ENCODE measurements at regions not wholly inside any gene's neighbourhood (a gene's known extent, or its start where the extent isn't known, plus 50 kb on each side); places are given as distances from the start of the nearest gene placed in this dataset.

DNA sequence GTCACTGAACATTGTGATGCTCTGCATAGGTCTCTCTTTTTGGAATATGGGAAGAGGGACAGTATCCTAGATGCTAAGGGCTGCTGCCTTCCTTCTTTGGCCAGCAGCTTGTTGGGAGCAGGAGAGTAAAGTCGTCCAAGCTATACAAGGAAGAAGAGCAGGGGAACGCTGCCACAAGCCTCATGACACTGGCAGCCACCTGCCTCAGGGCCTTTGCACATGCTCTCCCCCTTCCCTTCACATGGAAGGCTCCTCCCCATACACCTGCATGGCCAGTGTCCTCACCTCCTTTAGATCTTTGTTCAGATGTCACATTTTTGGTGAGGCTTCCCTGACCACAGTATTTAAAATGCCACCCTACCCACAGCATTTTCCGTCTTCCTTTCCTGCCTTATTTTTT is 78.1 kb upstream of the CRHR1 start:
- TF ChIP-seq POLR2AphosphoS5 (IDR thresholded peaks at IDR 0.05) = no peak
- TF ChIP-seq, protein P1, sequence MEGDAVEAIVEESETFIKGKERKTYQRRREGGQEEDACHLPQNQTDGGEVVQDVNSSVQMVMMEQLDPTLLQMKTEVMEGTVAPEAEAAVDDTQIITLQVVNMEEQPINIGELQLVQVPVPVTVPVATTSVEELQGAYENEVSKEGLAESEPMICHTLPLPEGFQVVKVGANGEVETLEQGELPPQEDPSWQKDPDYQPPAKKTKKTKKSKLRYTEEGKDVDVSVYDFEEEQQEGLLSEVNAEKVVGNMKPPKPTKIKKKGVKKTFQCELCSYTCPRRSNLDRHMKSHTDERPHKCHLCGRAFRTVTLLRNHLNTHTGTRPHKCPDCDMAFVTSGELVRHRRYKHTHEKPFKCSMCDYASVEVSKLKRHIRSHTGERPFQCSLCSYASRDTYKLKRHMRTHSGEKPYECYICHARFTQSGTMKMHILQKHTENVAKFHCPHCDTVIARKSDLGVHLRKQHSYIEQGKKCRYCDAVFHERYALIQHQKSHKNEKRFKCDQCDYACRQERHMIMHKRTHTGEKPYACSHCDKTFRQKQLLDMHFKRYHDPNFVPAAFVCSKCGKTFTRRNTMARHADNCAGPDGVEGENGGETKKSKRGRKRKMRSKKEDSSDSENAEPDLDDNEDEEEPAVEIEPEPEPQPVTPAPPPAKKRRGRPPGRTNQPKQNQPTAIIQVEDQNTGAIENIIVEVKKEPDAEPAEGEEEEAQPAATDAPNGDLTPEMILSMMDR (IDR thresholded peaks at IDR 0.05 in 8 of 11, conservative IDR thresholded peaks at IDR 0.05 in 3 of 11) = no peak
